GM20431 (cell line): ENCODE measurements at regions not wholly inside any gene's neighbourhood (a gene's known extent, or its start where the extent isn't known, plus 50 kb on each side); places are given as distances from the start of the nearest gene placed in this dataset.

Experiments used
- in situ Hi-C: fragments of 300-500 bp; cut with MseI, MboI; formaldehyde crosslinking; loops from one replicate; pipeline ENCODE4 v1.15.0; 2020; ENCODE audit warnings: low sequenced_read_pairs; ENCODE audit not compliant: unreplicated experiment

DNA sequence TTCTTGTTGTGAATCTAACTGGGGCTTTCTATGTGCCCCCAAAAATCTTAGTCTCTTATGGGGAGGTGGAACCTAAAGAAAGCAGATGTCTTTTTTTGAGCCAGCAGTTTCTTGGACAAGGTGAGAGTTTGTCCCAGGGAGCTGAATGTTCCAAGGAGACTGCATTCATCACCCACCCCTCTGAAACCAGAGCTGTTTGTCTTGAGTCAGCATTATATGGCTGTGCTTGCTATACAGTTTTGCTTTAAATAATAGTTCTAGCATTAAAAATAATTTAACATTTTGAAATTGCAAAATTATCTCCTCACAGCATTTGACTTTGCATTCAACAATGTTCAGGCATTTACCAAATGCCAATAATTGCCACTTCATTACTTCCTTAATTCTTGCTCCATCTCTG is 813.3 kb downstream of the BCL11B start:
- in situ Hi-C loops = no loop called here

DNA sequence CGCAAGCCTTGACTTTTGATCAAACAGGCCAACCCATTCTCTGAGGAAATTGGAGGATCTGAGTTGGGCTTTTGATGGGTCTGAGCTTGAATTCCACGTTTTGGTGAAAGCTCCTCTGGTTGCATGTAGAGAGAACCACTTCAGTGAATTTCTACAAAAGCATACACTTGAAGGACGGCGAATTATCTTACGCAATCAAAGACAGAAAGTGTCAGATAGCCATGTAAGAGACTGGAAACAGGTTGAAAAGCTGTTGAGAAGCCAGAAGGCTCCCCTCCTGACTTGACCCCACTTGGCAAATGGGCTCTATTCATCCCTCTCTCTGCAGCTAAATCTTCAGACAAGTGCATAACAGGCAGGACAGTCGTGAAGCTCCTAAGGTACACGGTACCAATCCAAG is 809.1 kb downstream of the BCL11B start:
- in situ Hi-C loops = no loop called here

DNA sequence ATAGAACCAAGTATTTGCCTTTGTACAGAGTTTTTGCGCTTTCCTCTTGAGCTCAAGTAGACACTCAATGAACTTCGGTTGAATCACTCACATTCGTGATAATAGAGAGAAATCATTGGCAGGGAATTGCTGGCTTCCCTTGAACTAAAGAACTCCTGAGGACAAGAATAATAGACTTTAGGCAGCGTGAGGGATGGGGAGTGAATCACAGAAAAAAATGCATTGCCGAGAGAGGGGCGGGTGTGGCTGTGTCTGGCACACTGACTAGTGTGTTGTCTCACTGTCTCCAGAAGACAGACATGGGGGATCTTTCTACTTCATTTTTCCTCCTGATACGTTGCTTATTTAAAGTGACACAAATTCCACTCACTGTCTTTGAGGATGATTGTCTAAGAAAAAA is 805.2 kb downstream of the BCL11B start:
- in situ Hi-C loops = no loop called here

DNA sequence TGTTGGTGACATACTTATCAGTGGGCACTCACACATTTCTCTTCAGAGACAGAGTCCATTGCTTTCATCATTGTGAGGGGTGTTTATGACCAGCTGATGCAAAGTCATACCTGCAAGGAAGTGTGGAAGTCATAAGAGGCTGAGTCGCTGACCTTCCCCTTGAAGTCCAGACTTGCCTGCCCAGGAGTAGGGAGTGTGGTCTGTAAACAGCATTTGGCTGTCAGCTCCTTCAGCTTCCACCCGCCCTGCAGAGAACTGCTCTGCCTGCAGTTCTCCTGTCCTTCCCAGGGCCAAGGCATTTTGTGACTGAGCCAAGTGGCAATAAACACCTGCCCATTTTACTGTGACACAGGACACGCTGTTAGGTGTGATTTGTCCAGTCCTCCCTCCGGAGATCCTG is 801.3 kb downstream of the BCL11B start:
- in situ Hi-C loops = no loop called here

DNA sequence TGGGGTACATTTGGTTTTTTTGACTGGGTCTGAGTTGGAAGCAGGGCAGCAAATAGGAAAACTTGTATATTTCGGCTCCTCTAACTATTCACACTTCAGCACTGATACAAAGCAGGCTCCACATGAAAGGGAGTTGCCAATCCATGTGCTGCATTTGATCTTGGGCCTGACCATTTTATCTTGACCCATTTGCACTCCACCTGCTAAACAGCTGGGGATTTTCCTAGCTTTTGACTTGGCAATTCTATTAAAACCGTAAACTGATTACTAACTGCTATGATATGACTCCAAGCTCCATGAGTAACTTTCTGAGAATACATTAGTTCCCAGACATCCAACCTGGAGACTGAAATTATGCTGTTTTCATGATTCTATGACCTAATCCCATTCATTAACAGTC is 797.1 kb downstream of the BCL11B start:
- in situ Hi-C loops = no loop called here

DNA sequence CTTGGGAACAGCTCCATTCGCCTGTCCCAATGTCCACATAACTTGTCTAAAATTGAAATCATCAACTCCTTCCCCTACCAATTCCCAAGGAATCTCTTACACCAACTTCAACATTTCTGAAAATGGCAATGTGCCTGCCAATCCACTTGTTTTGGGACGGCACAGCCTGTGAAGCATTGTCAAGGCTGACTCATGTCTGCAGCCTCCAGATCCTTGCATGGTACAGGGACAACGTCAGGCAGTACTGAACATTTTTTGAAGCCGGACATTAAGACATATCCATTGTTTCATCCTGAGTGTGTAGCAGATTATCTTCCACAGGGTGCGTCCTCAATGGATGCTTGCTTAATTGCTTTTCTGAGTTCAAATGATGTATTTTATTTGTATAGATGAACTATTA is 794.1 kb downstream of the BCL11B start:
- in situ Hi-C loops = no loop called here

DNA sequence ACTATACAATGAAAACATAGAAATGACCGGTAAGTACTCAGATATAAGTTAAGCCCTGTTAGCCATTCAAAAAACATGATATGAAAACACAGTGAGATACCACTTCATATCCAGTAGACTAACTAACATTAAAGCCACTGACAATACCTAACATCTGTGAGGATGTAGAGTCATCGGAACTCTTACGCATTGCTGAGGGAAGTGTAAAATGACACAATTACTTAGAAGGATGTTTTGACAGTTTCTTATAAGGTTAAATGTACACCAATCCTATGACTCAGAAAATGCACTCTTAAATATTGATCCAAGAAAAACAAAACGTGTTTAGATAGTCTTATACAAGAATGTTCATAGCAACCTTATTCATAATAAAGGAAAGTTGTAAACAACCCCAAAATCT is 782.9 kb downstream of the BCL11B start:
- in situ Hi-C loops = no loop called here

DNA sequence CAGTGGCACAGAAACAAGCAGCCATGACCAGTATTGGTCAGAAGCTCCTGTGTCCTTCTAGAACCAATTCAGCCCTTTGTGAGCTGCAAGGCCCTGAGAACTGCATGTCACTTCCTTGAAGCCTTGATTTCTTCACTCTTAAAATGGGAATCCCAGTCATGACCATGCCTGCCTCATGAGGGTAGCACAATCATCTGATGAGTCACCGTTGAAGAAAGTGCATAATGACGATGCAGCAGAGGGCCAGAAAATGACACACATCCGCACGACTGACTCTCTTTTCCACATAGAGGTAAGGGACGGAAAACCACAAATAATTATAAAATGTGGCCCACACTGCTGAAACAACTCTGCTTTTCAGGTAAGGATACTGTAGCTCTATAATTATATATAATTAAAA is 777.4 kb downstream of the BCL11B start:
- in situ Hi-C loops = no loop called here

DNA sequence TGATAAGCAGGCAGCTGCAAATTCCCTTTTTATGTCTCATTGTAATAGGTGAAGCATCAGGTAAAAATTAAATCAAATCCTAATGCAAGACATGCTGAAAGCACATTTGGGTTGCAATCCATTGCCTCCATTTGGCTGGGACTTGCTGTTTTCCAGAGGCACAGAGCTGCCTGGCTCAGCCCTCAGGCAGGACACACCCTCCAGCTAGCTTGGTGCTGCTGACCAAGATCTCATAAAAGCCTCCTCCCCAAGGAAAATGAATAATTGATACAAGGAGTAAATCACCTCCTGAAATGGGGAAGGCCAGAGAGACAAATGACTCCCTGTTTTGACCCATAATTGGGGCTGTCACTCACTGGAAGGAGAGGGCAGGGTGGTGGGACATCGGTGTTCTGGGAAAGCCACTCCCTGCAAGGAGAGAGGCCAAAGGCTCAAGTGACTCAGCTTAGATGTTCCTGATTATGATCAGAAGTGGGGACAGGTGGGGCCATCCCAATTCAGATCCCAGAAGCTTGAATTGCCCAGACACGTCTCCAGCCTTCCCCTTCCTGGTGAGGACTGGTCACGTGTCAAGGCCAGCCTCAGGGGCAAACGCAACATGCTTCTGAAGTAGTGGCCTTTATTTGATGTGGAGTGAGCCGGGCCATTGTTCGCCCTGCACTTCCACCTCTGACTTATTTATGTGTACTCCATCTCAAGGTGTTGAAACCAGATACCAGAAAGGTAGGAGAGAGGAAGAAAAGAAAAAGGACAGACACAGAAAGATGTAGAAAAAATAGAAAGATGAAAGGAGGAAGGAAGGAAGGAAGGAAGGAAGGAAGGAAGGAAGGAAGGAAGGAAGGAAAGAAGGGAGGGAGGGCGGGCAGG is 773.7 kb downstream of the BCL11B start:
- in situ Hi-C loops = no loop called here

DNA sequence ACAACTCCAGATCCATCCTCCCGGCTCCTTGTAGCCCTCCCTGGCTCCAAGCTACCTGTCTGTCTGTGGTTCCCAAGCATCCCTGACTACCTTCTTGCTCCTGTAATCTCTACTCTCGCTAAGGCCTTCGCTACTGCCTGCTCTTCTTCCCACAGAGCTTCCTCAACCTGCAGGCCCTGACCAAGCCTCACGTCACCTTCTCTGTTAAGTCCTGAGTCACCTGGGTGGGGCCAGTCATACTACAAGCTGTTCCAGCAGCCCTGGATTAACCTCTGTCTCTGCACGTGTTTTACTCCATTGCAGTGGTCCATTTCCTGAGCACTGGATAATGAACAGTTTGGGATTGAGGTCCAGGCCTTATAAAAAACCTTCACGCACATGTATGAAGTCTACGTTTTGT is 770.7 kb downstream of the BCL11B start:
- in situ Hi-C loops = no loop called here

DNA sequence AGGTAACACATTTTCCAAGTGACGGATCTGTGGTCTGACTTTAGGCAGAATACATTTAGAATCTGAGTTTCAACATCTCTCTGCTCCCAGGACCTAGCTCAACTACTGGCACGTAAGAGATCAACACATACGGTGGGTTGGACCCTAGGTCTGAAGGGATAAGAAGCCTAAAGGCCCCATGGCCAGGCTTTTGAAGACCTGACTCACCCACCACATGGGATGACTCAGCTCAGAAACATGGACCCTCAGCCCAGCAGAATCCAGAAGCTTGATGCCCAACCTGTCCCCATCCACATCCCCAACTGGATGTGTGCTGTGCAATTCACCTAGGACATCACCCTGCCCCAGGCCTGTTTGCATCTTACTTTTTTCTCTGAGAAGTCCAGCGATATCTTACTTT is 770.2 kb downstream of the BCL11B start:
- in situ Hi-C loops = no loop called here

DNA sequence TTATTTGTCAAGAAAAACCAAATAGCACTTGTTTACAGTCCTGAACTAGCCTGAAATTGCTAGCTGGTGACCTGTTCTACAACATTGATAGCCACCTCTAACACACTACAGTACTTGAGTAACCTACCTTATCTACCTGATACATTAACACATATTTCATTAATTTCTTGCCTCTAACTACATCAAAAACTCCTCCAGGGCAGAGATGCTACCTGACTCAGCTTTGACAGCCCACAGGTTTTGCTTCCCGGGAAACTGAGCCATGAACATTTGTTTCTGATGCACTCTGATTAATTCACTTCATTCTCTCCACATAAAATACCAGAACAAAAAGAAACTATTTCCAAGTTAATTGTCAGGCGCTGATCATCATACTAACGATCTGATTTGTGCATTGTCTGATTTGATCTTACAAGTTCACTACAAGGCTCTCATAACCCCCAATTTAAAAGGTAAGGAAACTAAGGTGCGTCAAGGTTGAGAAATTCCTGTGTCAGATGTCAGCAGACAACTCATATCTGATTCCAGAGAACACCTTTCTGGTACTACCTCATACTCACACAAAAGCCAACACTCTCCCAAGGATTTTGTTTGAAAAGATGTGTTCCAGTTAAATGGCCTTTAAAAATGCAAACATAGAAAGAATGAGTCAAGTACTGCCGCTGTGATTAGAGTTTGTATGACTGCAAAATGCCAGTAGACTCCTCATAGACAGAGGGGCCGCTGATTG is 768.7 kb downstream of the BCL11B start:
- in situ Hi-C loops = no loop called here

DNA sequence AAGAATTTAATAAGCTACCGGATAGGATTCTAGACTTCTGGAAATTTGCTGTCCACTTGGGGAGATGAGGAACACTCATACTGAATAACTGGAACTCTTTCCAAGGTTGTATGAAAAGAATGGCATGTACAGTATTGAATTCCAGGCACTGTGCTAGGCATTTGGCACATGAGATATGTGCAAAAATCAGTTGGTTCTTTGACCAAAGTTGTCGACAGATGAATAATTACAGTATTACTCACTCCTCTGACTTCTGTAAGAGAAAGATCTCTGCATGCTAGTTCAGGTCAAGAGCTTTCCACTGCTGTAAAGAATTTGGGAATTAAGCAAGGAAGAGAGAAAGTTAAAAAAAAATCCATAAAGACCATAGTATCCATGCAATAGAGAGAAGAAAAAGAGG is 764.7 kb downstream of the BCL11B start:
- in situ Hi-C loops = no loop called here

DNA sequence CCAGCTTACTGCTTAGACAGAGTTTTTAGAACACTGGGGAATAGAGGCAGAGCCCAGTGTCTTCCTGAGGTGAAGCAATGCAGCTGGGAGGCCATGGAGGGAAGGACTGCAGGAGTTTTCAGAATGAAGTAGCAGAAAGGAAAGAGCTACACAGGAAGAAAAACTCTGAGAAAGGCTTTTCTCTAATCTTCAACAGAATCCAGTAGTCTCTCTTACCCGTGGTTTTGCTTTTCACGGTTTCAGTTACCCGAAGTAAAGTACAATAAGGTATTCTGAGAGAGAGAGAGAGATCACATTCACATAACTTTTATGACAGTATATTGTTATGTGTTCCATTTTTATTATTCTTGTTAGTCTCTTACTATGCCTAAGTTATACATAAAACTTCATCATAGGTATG is 761.6 kb downstream of the BCL11B start:
- in situ Hi-C loops = no loop called here

DNA sequence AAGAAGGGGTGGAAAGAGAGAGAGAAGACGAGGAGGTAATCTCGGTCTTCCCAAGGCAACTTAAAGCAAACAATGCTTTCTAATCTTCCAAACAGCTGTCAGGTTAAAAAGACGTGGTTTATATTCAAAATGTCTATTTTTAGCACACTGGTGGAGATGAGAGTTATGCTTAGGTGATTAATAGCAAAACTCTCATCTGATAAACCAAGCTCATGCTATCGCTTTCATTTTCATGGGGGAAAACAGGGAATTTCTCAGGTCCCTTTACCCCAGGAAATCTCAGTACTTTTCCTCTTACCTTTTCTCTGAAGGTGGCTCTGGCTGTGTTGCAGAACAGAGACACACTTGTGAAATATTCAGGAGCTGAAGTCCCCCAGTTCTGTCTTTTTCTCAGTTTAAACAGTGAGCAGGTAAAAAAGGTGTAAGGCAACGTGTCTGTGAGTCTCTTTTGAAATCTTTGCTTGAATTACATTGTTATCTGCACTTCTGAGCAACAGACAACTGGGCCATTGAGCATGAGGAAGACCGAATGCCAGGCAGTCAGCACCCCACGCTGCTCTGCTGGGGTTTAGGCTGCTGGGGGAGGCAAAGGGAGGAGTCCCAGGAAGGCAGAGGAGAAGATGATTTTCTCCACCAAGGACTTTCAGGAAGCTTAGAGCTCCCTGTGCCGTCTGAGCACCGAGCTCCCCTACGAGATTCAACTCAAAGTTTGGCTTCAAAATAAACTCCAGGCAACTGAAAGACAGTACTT is 759.3 kb downstream of the BCL11B start:
- in situ Hi-C loops = no loop called here

DNA sequence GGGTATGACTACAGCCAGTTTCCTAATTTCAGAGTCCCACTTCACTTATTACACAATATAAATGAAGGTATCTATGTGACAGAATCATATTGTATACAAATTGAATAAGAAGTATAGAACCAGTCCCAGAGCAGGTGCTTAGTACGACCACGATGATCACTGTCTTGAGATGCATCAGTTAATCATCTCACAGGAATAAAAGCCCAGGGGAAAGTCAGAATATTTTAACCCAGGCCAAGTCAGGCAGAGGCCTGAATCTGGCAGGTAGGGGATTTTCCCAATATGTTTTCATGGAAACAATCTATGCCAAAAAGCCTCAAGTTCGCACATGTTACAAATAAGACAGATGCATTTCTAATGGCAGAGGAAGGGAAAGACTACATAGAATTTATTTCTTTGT is 758.4 kb downstream of the BCL11B start:
- in situ Hi-C loops = no loop called here

DNA sequence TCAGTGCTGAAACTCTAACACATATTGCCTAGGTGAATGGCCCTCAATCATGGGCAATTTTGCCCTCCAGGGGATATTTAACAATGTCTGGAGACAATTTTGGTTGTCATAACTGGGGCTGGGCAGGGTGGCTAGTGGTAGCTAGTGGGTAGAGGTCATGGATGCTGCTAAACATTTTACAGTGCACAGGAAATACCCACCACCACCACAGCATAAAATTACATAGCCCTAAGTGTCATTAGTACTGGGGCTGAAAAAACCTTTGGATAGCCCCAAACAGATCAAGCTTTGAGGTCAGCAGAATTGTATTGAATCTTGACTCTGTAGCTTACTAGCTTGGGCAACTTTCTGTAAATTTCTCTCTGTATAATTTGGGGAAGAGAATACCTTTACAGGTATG is 758.0 kb downstream of the BCL11B start:
- in situ Hi-C loops = no loop called here

DNA sequence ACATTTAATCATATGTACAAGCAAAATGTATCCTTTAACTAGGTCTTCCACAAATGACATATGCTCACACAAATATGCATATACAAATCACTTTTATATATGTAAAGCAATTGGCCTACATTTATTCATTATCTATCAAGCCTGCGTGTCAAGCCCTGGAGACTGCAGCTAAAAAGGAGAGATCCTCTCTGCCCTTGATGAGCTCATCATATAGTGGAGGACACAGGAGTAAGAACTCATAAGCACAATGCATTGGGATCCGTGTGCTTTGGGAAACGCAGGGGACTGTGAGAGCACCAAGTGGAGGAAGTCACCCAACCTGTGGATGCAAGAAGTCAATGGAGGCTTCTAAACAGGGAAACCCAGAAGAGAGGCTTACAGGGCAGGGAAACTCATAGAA is 735.7 kb downstream of the BCL11B start:
- in situ Hi-C loops = no loop called here

DNA sequence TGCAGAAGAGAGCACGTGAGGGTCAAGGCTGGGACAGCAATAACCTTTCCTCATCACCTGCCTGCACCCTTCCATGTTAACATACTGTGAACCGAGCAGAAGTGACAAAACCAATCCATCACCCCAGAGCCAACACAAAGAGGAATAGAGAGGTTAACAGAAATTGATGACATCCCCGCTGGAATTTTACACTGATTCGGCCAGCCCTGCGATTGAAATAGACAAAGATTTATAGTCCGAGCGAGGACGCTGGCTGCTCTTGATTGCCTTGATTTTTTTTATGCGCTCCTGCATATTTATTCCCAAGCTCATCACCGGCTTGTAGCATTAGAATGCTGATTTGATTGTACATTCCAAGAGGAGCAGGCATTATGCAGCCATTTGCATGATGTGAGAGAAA is 729.7 kb downstream of the BCL11B start:
- in situ Hi-C loops = no loop called here

DNA sequence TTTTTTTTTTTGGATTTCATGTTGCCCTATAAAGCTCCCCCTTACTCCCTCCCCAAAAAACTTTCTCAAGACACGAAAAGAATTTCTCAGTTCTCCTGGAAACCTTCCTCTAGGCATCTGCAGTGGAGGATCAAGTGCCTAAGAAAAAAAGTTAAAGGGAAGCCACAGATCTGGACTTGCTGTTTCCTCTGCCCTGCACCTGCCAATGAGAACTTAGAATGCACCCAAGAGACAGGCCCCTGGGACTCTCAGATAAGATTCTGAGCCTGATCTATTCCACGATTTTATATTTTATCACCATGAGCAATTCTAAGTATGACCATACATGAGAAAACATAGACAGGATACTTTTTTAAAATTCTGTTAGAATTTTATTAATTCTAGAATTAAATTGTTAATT is 728.9 kb downstream of the BCL11B start:
- in situ Hi-C loops = no loop called here

DNA sequence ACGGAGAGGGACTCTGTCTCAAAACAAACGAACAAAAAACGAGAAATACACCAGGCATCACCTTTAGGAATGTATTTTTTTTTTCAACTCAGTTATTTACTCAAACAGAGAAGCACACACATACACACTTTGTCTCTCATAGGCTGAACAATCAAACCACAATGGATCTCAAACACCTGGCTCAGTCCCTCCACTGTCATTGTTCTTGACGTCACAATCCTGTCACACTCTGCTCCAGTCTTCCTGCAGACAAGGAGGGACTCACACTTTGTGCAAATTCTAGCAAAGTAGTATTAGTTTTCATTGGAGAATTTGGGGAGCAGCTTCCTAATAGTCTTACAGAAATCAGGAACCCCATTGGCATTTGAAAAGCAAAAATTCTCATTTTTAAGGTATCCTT is 727.8 kb downstream of the BCL11B start:
- in situ Hi-C loops = no loop called here
